IMR-90 (cell line): ENCODE measurements at regions not wholly inside any gene's neighbourhood (a gene's known extent, or its start where the extent isn't known, plus 50 kb on each side); places are given as distances from the start of the nearest gene placed in this dataset.

Experiments
- ATAC-seq: fragments of 200-7000 bp; cut with Tn5 transposase; 2 replicates; pipeline ENCODE4 v1.9.1; 2020; ENCODE audit warnings: low read depth, mild to moderate bottlenecking, moderate library complexity
- BruUV-seq: library from RNA; stranded (reverse); fragments of 400-500 nt; replicated peaks from 2 replicates; lab custom pipeline; 2021; lab: Mats Ljungman, UMichigan
- CTCF ChIA-PET: fragments of 300-600 bp; formaldehyde crosslinking; extraction: SDS; loops from one replicate; lab custom pipeline; 2021; ENCODE audit warnings: antibody characterized with exemption; lab: Yijun Ruan, JAX
- POLR2A ChIA-PET: fragments of 300-600 bp; sonication (Branson Sonifier 250); formaldehyde crosslinking; loops from one replicate; lab custom pipeline; 2022; ENCODE audit warnings: antibody characterized with exemption; ENCODE audit not compliant: unreplicated experiment; lab: Charles Lee
- DNase-seq: peaks from one replicate; pipeline ENCODE4 v3.0.0; 2013
- H2AFZ ChIP-seq: replicated peaks from 2 replicates; pipeline ENCODE3; 2013; ENCODE audit warnings: low read length, mild to moderate bottlenecking; ENCODE audit not compliant: poor library complexity
- H2AK5ac ChIP-seq: 2 replicates; pipeline ENCODE4 v1.6.1; 2013; ENCODE audit warnings: low read depth, low read length, inconsistent platforms
- H2AK9ac ChIP-seq: replicated peaks from 2 replicates; pipeline ENCODE3; 2013; ENCODE audit warnings: mild to moderate bottlenecking, low read depth, low read length, moderate library complexity; ENCODE audit not compliant: poor library complexity
- H2BK120ac ChIP-seq: 2 replicates; pipeline ENCODE4 v1.6.1; 2013; ENCODE audit warnings: low read depth, low read length, inconsistent platforms
- H2BK15ac ChIP-seq: 3 replicates; pipeline ENCODE4 v1.6.1; 2013; ENCODE audit warnings: low read depth, low read length, inconsistent platforms
- H2BK20ac ChIP-seq: 2 replicates; pipeline ENCODE4 v1.6.1; 2013; ENCODE audit warnings: low read depth, mild to moderate bottlenecking, inconsistent platforms, low read length, moderate library complexity
- H2BK5ac ChIP-seq: 2 replicates; pipeline ENCODE4 v1.6.1; 2013; ENCODE audit warnings: mild to moderate bottlenecking, low read depth, low read length, inconsistent platforms; ENCODE audit not compliant: poor library complexity, severe bottlenecking
- H3K14ac ChIP-seq: replicated peaks from 2 replicates; pipeline ENCODE4 v1.6.1; 2013; ENCODE audit warnings: low read depth, low read length, inconsistent platforms
- H3K18ac ChIP-seq: 2 replicates; pipeline ENCODE4 v1.6.1; 2013; ENCODE audit warnings: low read depth, low read length, control low read depth
- H3K23ac ChIP-seq: 2 replicates; pipeline ENCODE4 v1.6.1; 2013; ENCODE audit warnings: low read depth, low read length, inconsistent platforms
- H3K27ac ChIP-seq: 2 replicates; pipeline ENCODE4 v1.5.1; 2013; ENCODE audit warnings: mild to moderate bottlenecking, control low read depth, low read length; ENCODE audit not compliant: insufficient read depth
- H3K27me3 ChIP-seq: 2 replicates; pipeline ENCODE4 v1.6.1; 2013; ENCODE audit warnings: low read length; ENCODE audit not compliant: control insufficient read depth, insufficient read depth
- H3K36me3 ChIP-seq: 2 replicates; pipeline ENCODE4 v1.6.1; 2013; ENCODE audit warnings: low read length, mixed read lengths; ENCODE audit not compliant: control insufficient read depth, insufficient read depth
- H3K4ac ChIP-seq: 2 replicates; pipeline ENCODE4 v1.6.1; 2013; ENCODE audit warnings: low read depth, low read length, inconsistent platforms
- H3K4me1 ChIP-seq: 2 replicates; pipeline ENCODE4 v1.6.1; 2013; ENCODE audit warnings: low read length, mixed read lengths; ENCODE audit not compliant: control insufficient read depth, insufficient read depth
- H3K4me2 ChIP-seq: 2 replicates; pipeline ENCODE4 v1.6.1; 2013; ENCODE audit warnings: low read depth, mild to moderate bottlenecking, control low read depth, low read length, moderate library complexity
- H3K4me3 ChIP-seq: 2 replicates; pipeline ENCODE4 v1.5.1; 2013; ENCODE audit warnings: low read depth, mild to moderate bottlenecking, control low read depth, low read length, moderate library complexity; ENCODE audit not compliant: insufficient read depth
- H3K56ac ChIP-seq: 2 replicates; pipeline ENCODE4 v1.6.1; 2013; ENCODE audit warnings: low read length, inconsistent platforms; ENCODE audit not compliant: insufficient read depth; ENCODE audit errors: extremely low read depth
- H3K79me1 ChIP-seq, 2 experiments: 2 replicates each; pipeline ENCODE4 v1.6.1; 2013; ENCODE audit warnings: low read length in 2 of 2, inconsistent platforms in 1 of 2, low read depth in 1 of 2
- H3K9ac ChIP-seq: 2 replicates; pipeline ENCODE4 v1.6.1; 2013; ENCODE audit warnings: low read depth, low read length, control low read depth
- H3K9me1 ChIP-seq: 2 replicates; pipeline ENCODE4 v1.6.1; 2013; ENCODE audit warnings: low read length, inconsistent platforms; ENCODE audit not compliant: insufficient read depth
- H3K9me3 ChIP-seq: 2 replicates; pipeline ENCODE4 v1.6.1; 2013; ENCODE audit warnings: low read length; ENCODE audit not compliant: control insufficient read depth, insufficient read depth
- H4K20me1 ChIP-seq: 2 replicates; pipeline ENCODE4 v1.6.1; 2013; ENCODE audit warnings: low read length, inconsistent platforms; ENCODE audit not compliant: insufficient read depth
- H4K5ac ChIP-seq: 2 replicates; pipeline ENCODE4 v1.6.1; 2013; ENCODE audit warnings: mild to moderate bottlenecking, low read depth, low read length, control low read depth
- H4K8ac ChIP-seq, 2 experiments: 2 replicates each; pipeline ENCODE4 v1.6.1; 2013; ENCODE audit warnings: low read depth in 2 of 2, low read length in 2 of 2, control low read depth in 1 of 2, inconsistent platforms in 1 of 2
- H4K91ac ChIP-seq: 2 replicates; pipeline ENCODE4 v1.6.1; 2013; ENCODE audit warnings: low read depth, low read length, inconsistent platforms; ENCODE audit not compliant: insufficient read depth
- BHLHE40 ChIP-seq: fragments of 150-350 bp; IDR thresholded peaks from 2 replicates; pipeline ENCODE4 v1.6.1; 2016; ENCODE audit warnings: mild to moderate bottlenecking, low read depth, low read length
- CEBPB ChIP-seq: IDR thresholded peaks from 2 replicates; pipeline ENCODE4 v1.6.1; 2012; ENCODE audit warnings: low read depth, low read length, improper control_type of control experiment
- CHD1 ChIP-seq: IDR thresholded peaks from 2 replicates; pipeline ENCODE4 v1.6.1; 2012; ENCODE audit warnings: low read depth, low read length, improper control_type of control experiment
- ELK1 ChIP-seq: fragments of 150-350 bp; IDR thresholded peaks from 2 replicates; pipeline ENCODE4 v1.6.1; 2016; ENCODE audit warnings: low read depth, mild to moderate bottlenecking, low read length, moderate library complexity, borderline replicate concordance
- FOS ChIP-seq: fragments of 150-350 bp; IDR thresholded peaks from 2 replicates; pipeline ENCODE4 v1.6.1; 2016; ENCODE audit warnings: low read depth, low read length
- MAFK ChIP-seq: IDR thresholded peaks from 2 replicates; pipeline ENCODE4 v1.6.1; 2012; ENCODE audit warnings: low read depth, low read length, improper control_type of control experiment
- MAZ ChIP-seq: IDR thresholded peaks from 2 replicates; pipeline ENCODE4 v1.6.1; 2012; ENCODE audit warnings: low read depth, mild to moderate bottlenecking, low read length, improper control_type of control experiment, moderate library complexity, borderline replicate concordance
- MXI1 ChIP-seq: IDR thresholded peaks from 2 replicates; pipeline ENCODE4 v1.6.1; 2012; ENCODE audit warnings: low read depth, mild to moderate bottlenecking, low read length, moderate library complexity, borderline replicate concordance
- NFE2L2 ChIP-seq: fragments of 150-350 bp; IDR thresholded peaks from 2 replicates; pipeline ENCODE4 v1.6.1; 2016; ENCODE audit warnings: low read depth, mild to moderate bottlenecking, low read length
- POLR2A ChIP-seq: IDR thresholded peaks from 2 replicates; pipeline ENCODE4 v1.6.1; 2012; ENCODE audit warnings: mild to moderate bottlenecking, low read depth, low read length
- RAD21 ChIP-seq: IDR thresholded peaks from 2 replicates; pipeline ENCODE4 v1.6.1; 2012; ENCODE audit warnings: low read length, improper control_type of control experiment
- RCOR1 ChIP-seq: IDR thresholded peaks from 2 replicates; pipeline ENCODE4 v1.6.1; 2012; ENCODE audit warnings: mild to moderate bottlenecking, low read length, improper control_type of control experiment; ENCODE audit not compliant: insufficient replicate concordance
- RFX5 ChIP-seq: IDR thresholded peaks from 2 replicates; pipeline ENCODE4 v1.8.0; 2012; ENCODE audit warnings: low read depth, mild to moderate bottlenecking, low read length, moderate library complexity
- SMC3 ChIP-seq: fragments of 150-350 bp; IDR thresholded peaks from 2 replicates; pipeline ENCODE4 v1.6.1; 2016; ENCODE audit warnings: low read depth, mild to moderate bottlenecking, antibody characterized with exemption, low read length, moderate library complexity
- USF2 ChIP-seq: fragments of 150-350 bp; IDR thresholded peaks from 2 replicates; pipeline ENCODE4 v1.6.1; 2017; ENCODE audit warnings: mild to moderate bottlenecking, antibody characterized with exemption, low read length, low read depth
- WGBS, 2 experiments: methylation state at CpG; one replicate each; pipeline versions ENCODE4 v1.1.5 to v1.1.7; 2013; ENCODE audit warnings: missing lambda C conversion rate in 2 of 2; ENCODE audit not compliant: insufficient read length in 1 of 2; ENCODE audit errors: extremely low coverage in 2 of 2; 5-methylcytosine and 5-hydroxymethylcytosine counted together
- dilution Hi-C: fragments of 300-500 bp; cut with HindIII; formaldehyde crosslinking; loops from one replicate; pipeline ENCODE4 v1.14.3; 2018; ENCODE audit warnings: low sequenced_read_pairs; ENCODE audit not compliant: unreplicated experiment
- in situ Hi-C: fragments of 300-500 bp; cut with MboI; formaldehyde crosslinking; loops from 3 replicates; pipeline ENCODE4 v1.14.3; 2019; ENCODE audit warnings: low sequenced_read_pairs, inconsistent platforms, mixed read lengths
- intact Hi-C: fragments of 100-400 bp; cut with micrococcal nuclease; formaldehyde crosslinking; loops from 2 replicates; pipeline ENCODE4 v1.10.0; 2022

DNA sequence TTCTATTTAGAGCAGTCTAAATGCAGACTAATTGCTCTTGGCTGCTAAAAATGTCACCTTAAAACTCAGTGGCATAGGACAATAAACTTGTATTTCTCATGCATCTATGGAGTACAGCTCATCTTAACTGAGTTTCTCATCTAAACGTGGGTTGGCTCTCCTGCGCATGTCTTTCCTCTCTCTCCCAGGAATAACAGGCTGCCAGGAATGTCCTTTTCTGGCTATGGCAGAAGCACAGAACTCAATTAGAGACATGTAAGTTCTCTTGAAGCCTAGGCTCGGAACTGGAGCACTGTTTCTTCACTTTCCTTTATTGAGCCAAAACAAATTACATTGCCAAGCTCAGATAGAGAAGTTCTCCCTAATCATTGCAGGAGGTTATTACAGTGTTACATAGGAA is 722.3 kb upstream of the FLRT2 start:
- H2BK5ac ChIP-seq, result no peak overlapping the region
- CTCF ChIA-PET, result no interaction called here

More for the DNA sequence above, 722.3 kb upstream of the FLRT2 start:
- dilution Hi-C loops (no loop called here), intact Hi-C loops (no loop called here), in situ Hi-C loops (no loop called here)
- Histone ChIP-seq H4K91ac (no peak overlapping the region), H3K27me3 (no peaks in the 10 kb centered on the region), H4K8ac (no peak overlapping the region), H2BK20ac (no peak overlapping the region), H4K5ac (no peak overlapping the region), H3K4ac (no peak overlapping the region), H3K4me3 (no peak overlapping the region), H3K4me1 (no peaks in the 10 kb centered on the region), H2AFZ (no peak overlapping the region), H3K4me2 (no peak overlapping the region), H3K27ac (no peak overlapping the region), H4K20me1 (no peaks in the 10 kb centered on the region), H3K9me1 (no peaks in the 10 kb centered on the region), H3K18ac (no peak overlapping the region), H3K14ac (no peak overlapping the region), H3K23ac (no peak overlapping the region), H3K56ac (no peak overlapping the region), H3K36me3 (no peaks in the 10 kb centered on the region), H3K9me3 (no peaks in the 10 kb centered on the region), H3K79me1 (no peaks in the 10 kb centered on the region), H2BK120ac (no peak overlapping the region), H2BK15ac (no peak overlapping the region), H2AK5ac (no peak overlapping the region), H3K9ac (no peak overlapping the region), H2AK9ac (no peak overlapping the region)
- no peak for DNase-seq
- WGBS, 2 experiments, result no CpG with 5 or more reads among the region's 3 CpGs
- TF ChIP-seq SMC3 (no peak), ELK1 (no peak), MAFK (no peak), POLR2A (no peak), CHD1 (no peak), MXI1 (no peak), RFX5 (no peak), MAZ (no peak), BHLHE40 (no peak), USF2 (no peak), CEBPB (no peak), FOS (no peak), RAD21 (no peak), RCOR1 (no peak), NFE2L2 (no peak)
- ATAC-seq, result no peak
- no TSS peak for BruUV-seq
- POLR2A ChIA-PET, result no interaction called here
